ENCODE measurements at regions not wholly inside any gene's neighbourhood (a gene's known extent, or its start where the extent isn't known, plus 50 kb on each side); places are given as distances from the start of the nearest gene placed in this dataset.

DNA sequence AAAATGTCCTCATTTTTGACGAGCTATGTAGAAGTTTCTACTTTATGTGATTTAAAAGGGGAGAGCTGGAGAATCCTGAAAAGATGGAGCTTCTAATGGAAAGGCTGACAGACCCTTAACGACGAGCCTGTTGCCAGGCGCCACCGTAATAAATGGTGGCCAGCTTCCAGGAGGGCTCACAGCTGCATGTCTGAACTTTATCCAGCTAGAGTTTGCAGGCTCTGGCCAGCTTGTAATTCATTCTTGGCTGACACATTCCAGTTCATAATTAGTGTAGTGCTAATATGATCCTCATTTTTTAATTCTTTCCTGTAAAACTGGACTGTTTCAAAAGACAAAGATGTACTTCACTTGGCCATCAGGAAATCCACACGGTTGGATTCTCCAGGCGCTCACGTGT is 246.7 kb downstream of the GAS1 start:
- TF ChIP-seq, protein P1, sequence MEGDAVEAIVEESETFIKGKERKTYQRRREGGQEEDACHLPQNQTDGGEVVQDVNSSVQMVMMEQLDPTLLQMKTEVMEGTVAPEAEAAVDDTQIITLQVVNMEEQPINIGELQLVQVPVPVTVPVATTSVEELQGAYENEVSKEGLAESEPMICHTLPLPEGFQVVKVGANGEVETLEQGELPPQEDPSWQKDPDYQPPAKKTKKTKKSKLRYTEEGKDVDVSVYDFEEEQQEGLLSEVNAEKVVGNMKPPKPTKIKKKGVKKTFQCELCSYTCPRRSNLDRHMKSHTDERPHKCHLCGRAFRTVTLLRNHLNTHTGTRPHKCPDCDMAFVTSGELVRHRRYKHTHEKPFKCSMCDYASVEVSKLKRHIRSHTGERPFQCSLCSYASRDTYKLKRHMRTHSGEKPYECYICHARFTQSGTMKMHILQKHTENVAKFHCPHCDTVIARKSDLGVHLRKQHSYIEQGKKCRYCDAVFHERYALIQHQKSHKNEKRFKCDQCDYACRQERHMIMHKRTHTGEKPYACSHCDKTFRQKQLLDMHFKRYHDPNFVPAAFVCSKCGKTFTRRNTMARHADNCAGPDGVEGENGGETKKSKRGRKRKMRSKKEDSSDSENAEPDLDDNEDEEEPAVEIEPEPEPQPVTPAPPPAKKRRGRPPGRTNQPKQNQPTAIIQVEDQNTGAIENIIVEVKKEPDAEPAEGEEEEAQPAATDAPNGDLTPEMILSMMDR (IDR thresholded peaks at IDR 0.05), result no peak
- no peak for TF ChIP-seq EZH2 (IDR thresholded peaks at IDR 0.05; ENCODE audit: borderline replicate concordance, insufficient read depth, low read depth, low read length, poor library complexity, severe bottlenecking)
